Activated naive CD4-positive, alpha-beta T cell treated with anti-CD3 and anti-CD28 coated beads, Interleukin-2, amount 10 ng/mL, durations not matched to agents 7 days and 5 days (primary cell): ENCODE measurements at regions not wholly inside any gene's neighbourhood (a gene's known extent, or its start where the extent isn't known, plus 50 kb on each side); places are given as distances from the start of the nearest gene placed in this dataset.
"Not testable (repeated sequence)": the region's sequence is repeated elsewhere in the genome, so short reads cannot be mapped to it uniquely, and the experiment has no call there.

ENCODE experiments used
- CTCF ChIA-PET: fragments of 350-600 bp; sonication (Branson Sonifier 250); formaldehyde crosslinking; loops from one replicate; lab custom pipeline; 2021; ENCODE audit warnings: antibody characterized with exemption; lab: Charles Lee
- DNase-seq: peaks from one replicate; pipeline ENCODE4 v3.0.0-alpha.2; 2020
- H3K27ac Mint-ChIP-seq: one replicate; pipeline ENCODE4 v1.8.0; 2021; ENCODE audit warnings: mild to moderate bottlenecking, moderate library complexity, mixed read lengths
- H3K27me3 Mint-ChIP-seq: one replicate; pipeline ENCODE4 v1.8.0; 2021; ENCODE audit warnings: mild to moderate bottlenecking, mixed read lengths
- H3K36me3 Mint-ChIP-seq: one replicate; pipeline ENCODE4 v1.8.0; 2021; ENCODE audit warnings: mixed read lengths
- H3K4me1 Mint-ChIP-seq: one replicate; pipeline ENCODE4 v1.8.0; 2021; ENCODE audit warnings: mixed read lengths
- H3K4me3 Mint-ChIP-seq: one replicate; pipeline ENCODE4 v1.8.0; 2021; ENCODE audit warnings: mild to moderate bottlenecking, moderate library complexity, mixed read lengths
- H3K9me3 Mint-ChIP-seq: one replicate; pipeline ENCODE4 v1.8.0; 2021; ENCODE audit warnings: mixed read lengths

- Mint-ChIP-seq H3K4me3 (no peak overlapping the region), H3K4me1 (no peaks in the 10 kb centered on the region), H3K9me3 (peaks cover 8% of the 10 kb centered on the region), H3K27me3 (no peaks in the 10 kb centered on the region), H3K36me3 (no peaks in the 10 kb centered on the region), H3K27ac (no peak overlapping the region)
- CTCF ChIA-PET = no interaction called here
- DNase-seq = no peak
Observed at GRCh38 chr9:64061013-64061627, 1223.9 kb downstream of the FOXD4L5 start.

GRCh38 chr9:64058070-64058469, 1226.9 kb downstream of the FOXD4L5 start:
- H3K4me1 Mint-ChIP-seq, H3K27ac Mint-ChIP-seq, H3K4me3 Mint-ChIP-seq, CTCF ChIA-PET, H3K27me3 Mint-ChIP-seq, H3K36me3 Mint-ChIP-seq, DNase-seq, H3K9me3 Mint-ChIP-seq: not testable (repeated sequence)

- Mint-ChIP-seq H3K9me3 (no peaks in the 10 kb centered on the region), H3K27me3 (no peaks in the 10 kb centered on the region), H3K4me1 (no peaks in the 10 kb centered on the region), H3K27ac (no peak overlapping the region), H3K4me3 (no peak overlapping the region), H3K36me3 (no peaks in the 10 kb centered on the region)
- CTCF ChIA-PET = no interaction called here
- no peak for DNase-seq
Observed at GRCh38 chr9:64057553-64057952, 1227.5 kb downstream of the FOXD4L5 start.

GRCh38 chr9:64028925-64029324, 1256.1 kb downstream of the FOXD4L5 start:
- H3K4me3 Mint-ChIP-seq, H3K9me3 Mint-ChIP-seq, DNase-seq, CTCF ChIA-PET, H3K4me1 Mint-ChIP-seq, H3K27me3 Mint-ChIP-seq, H3K36me3 Mint-ChIP-seq, H3K27ac Mint-ChIP-seq: not testable (repeated sequence)

- H3K9me3 Mint-ChIP-seq, H3K27me3 Mint-ChIP-seq, H3K4me1 Mint-ChIP-seq, H3K27ac Mint-ChIP-seq, DNase-seq, H3K36me3 Mint-ChIP-seq, CTCF ChIA-PET, H3K4me3 Mint-ChIP-seq: not testable (repeated sequence)
Observed at GRCh38 chr9:64020696-64021491, 1264.1 kb downstream of the FOXD4L5 start.

- DNase-seq, H3K27ac Mint-ChIP-seq, H3K4me3 Mint-ChIP-seq, H3K36me3 Mint-ChIP-seq, CTCF ChIA-PET, H3K27me3 Mint-ChIP-seq, H3K4me1 Mint-ChIP-seq: not testable (repeated sequence)
- peaks cover 11% of the 10 kb centered on the region for H3K9me3 Mint-ChIP-seq
Observed at GRCh38 chr9:64017666-64018065, 1267.3 kb downstream of the FOXD4L5 start.

GRCh38 chr9:64016845-64017406, 1268.1 kb downstream of the FOXD4L5 start:
- H3K27ac Mint-ChIP-seq, CTCF ChIA-PET: not testable (repeated sequence)

GRCh38 chr9:64016246-64016645, 1268.8 kb downstream of the FOXD4L5 start:
- not testable (repeated sequence) for H3K27ac Mint-ChIP-seq, H3K4me1 Mint-ChIP-seq
- peak overlapping the region; percentile 21 for H3K4me3 Mint-ChIP-seq

More at GRCh38 chr9:64016845-64017406, 1268.1 kb downstream of the FOXD4L5 start:
- not testable (repeated sequence) for H3K4me1 Mint-ChIP-seq, DNase-seq, H3K27me3 Mint-ChIP-seq, H3K36me3 Mint-ChIP-seq
- peaks cover 11% of the 10 kb centered on the region for H3K9me3 Mint-ChIP-seq
- peak overlapping the region; percentile 63 for H3K4me3 Mint-ChIP-seq

GRCh38 chr9:64015136-64015535, 1269.9 kb downstream of the FOXD4L5 start:
- H3K4me3 Mint-ChIP-seq = no peak overlapping the region
- CTCF ChIA-PET = no interaction called here
- H3K27me3 Mint-ChIP-seq = no peaks in the 10 kb centered on the region
- H3K36me3 Mint-ChIP-seq = peaks cover 3% of the 10 kb centered on the region
- no peak for DNase-seq
- H3K27ac Mint-ChIP-seq = no peak overlapping the region
- no peaks in the 10 kb centered on the region for H3K4me1 Mint-ChIP-seq
- peaks cover 9% of the 10 kb centered on the region for H3K9me3 Mint-ChIP-seq

More at GRCh38 chr9:64016246-64016645, 1268.8 kb downstream of the FOXD4L5 start:
- H3K9me3 Mint-ChIP-seq, DNase-seq, H3K36me3 Mint-ChIP-seq, CTCF ChIA-PET, H3K27me3 Mint-ChIP-seq: not testable (repeated sequence)

- CTCF ChIA-PET, H3K27me3 Mint-ChIP-seq, H3K9me3 Mint-ChIP-seq, H3K27ac Mint-ChIP-seq, H3K4me1 Mint-ChIP-seq, H3K36me3 Mint-ChIP-seq, DNase-seq, H3K4me3 Mint-ChIP-seq: not testable (repeated sequence)
Observed at GRCh38 chr9:64014386-64015091, 1270.5 kb downstream of the FOXD4L5 start.

GRCh38 chr9:64013122-64013521, 1271.9 kb downstream of the FOXD4L5 start:
- H3K4me1 Mint-ChIP-seq, H3K9me3 Mint-ChIP-seq, H3K27ac Mint-ChIP-seq, H3K27me3 Mint-ChIP-seq, DNase-seq, CTCF ChIA-PET, H3K4me3 Mint-ChIP-seq, H3K36me3 Mint-ChIP-seq: not testable (repeated sequence)

GRCh38 chr9:64012014-64012413, 1273.0 kb downstream of the FOXD4L5 start:
- H3K4me3 Mint-ChIP-seq, H3K4me1 Mint-ChIP-seq: not testable (repeated sequence)

GRCh38 chr9:63979741-63980140, 1305.3 kb downstream of the FOXD4L5 start:
- CTCF ChIA-PET, H3K4me3 Mint-ChIP-seq, H3K36me3 Mint-ChIP-seq, H3K27me3 Mint-ChIP-seq, H3K4me1 Mint-ChIP-seq, H3K9me3 Mint-ChIP-seq, DNase-seq, H3K27ac Mint-ChIP-seq: not testable (repeated sequence)

More at GRCh38 chr9:64012014-64012413, 1273.0 kb downstream of the FOXD4L5 start:
- H3K27ac Mint-ChIP-seq, H3K9me3 Mint-ChIP-seq, DNase-seq, H3K36me3 Mint-ChIP-seq, CTCF ChIA-PET, H3K27me3 Mint-ChIP-seq: not testable (repeated sequence)
